WTC11 (cell line): ENCODE measurements at regions not wholly inside any gene's neighbourhood (a gene's known extent, or its start where the extent isn't known, plus 50 kb on each side); places are given as distances from the start of the nearest gene placed in this dataset.

Experiments used
- ATAC-seq: fragments of 200-7000 bp; cut with Tn5 transposase; 2 replicates; pipeline ENCODE4 v1.10.0; 2021; ENCODE audit warnings: mild to moderate bottlenecking, moderate library complexity
- CTCF ChIA-PET: fragments of 300-600 bp; sonication (Branson Sonifier 250); formaldehyde crosslinking; loops from one replicate; lab custom pipeline; 2021; ENCODE audit warnings: antibody characterized with exemption; lab: Charles Lee
- POLR2A ChIA-PET: fragments of 350-600 bp; sonication (Branson Sonifier 250); formaldehyde crosslinking; loops from one replicate; lab custom pipeline; 2021; ENCODE audit warnings: antibody characterized with exemption; lab: Charles Lee
- DNase-seq: peaks from one replicate; pipeline ENCODE4 v3.0.0; 2021; ENCODE audit warnings: low spot score
- H3K27ac Mint-ChIP-seq: 2 replicates; pipeline ENCODE4 v1.8.0; 2021; ENCODE audit warnings: mixed read lengths
- H3K27me3 Mint-ChIP-seq: 2 replicates; pipeline ENCODE4 v1.8.0; 2021; ENCODE audit warnings: low read depth, mild to moderate bottlenecking, moderate library complexity, mixed read lengths
- H3K36me3 Mint-ChIP-seq: 2 replicates; pipeline ENCODE4 v1.8.0; 2021; ENCODE audit warnings: mixed read lengths
- H3K4me1 Mint-ChIP-seq: 2 replicates; pipeline ENCODE4 v1.8.0; 2022; ENCODE audit warnings: mixed read lengths
- H3K4me3 Mint-ChIP-seq: 2 replicates; pipeline ENCODE4 v1.8.0; 2021; ENCODE audit warnings: mild to moderate bottlenecking, moderate library complexity, mixed read lengths
- H3K9me3 Mint-ChIP-seq: 2 replicates; pipeline ENCODE4 v1.8.0; 2021; ENCODE audit warnings: mixed read lengths
- ATF6 ChIP-seq: sonication (generic); formaldehyde crosslinking; IDR thresholded peaks from 2 replicates; pipeline ENCODE4 v1.8.1; 2023; ENCODE audit warnings: mild to moderate bottlenecking, missing genetic modification reagents
- CDX4 ChIP-seq: fragments of 250-450 bp; sonication (Bioruptor Pico); IDR thresholded peaks from 2 replicates; pipeline ENCODE4 v1.9.0; 2021; ENCODE audit warnings: moderate library complexity, mild to moderate bottlenecking, inconsistent platforms, borderline replicate concordance
- CREB1 ChIP-seq: sonication (generic); formaldehyde crosslinking; IDR thresholded peaks from 2 replicates; pipeline ENCODE4 v1.8.0; 2023; ENCODE audit warnings: mild to moderate bottlenecking, missing genetic modification reagents
- ESRRA ChIP-seq: sonication (generic); formaldehyde crosslinking; IDR thresholded peaks from 2 replicates; pipeline ENCODE4 v1.8.1; 2022; ENCODE audit warnings: mild to moderate bottlenecking, missing genetic modification reagents, borderline replicate concordance
- FOXK1 ChIP-seq: sonication (generic); formaldehyde crosslinking; IDR thresholded peaks from 2 replicates; pipeline ENCODE4 v1.8.0; 2022; ENCODE audit warnings: mild to moderate bottlenecking, moderate library complexity, missing genetic modification reagents
- GABPB1 ChIP-seq: sonication (generic); formaldehyde crosslinking; IDR thresholded peaks from 2 replicates; pipeline ENCODE4 v1.8.1; 2023; ENCODE audit warnings: mild to moderate bottlenecking, missing genetic modification reagents
- GRHL2 ChIP-seq: fragments of 250-450 bp; sonication (Bioruptor Pico); IDR thresholded peaks from 2 replicates; pipeline ENCODE4 v1.8.0; 2022; ENCODE audit warnings: mild to moderate bottlenecking, moderate library complexity; ENCODE audit not compliant: insufficient replicate concordance, severe bottlenecking
- HMGA2 ChIP-seq: fragments of 250-450 bp; sonication (Bioruptor Pico); IDR thresholded peaks from 2 replicates; pipeline ENCODE4 v1.4.0; 2021; ENCODE audit warnings: mild to moderate bottlenecking, moderate library complexity
- IRF1 ChIP-seq: sonication (generic); formaldehyde crosslinking; IDR thresholded peaks from 2 replicates; pipeline ENCODE4 v1.8.0; 2023; ENCODE audit warnings: missing genetic modification reagents
- MLX ChIP-seq: sonication (generic); formaldehyde crosslinking; IDR thresholded peaks from 2 replicates; pipeline ENCODE4 v1.8.1; 2023; ENCODE audit warnings: mild to moderate bottlenecking, missing genetic modification reagents, moderate library complexity
- NFATC4 ChIP-seq: fragments of 250-450 bp; sonication (Bioruptor Pico); IDR thresholded peaks from 2 replicates; pipeline ENCODE4 v1.9.0; 2021; ENCODE audit warnings: mild to moderate bottlenecking
- NFYB ChIP-seq: sonication (generic); formaldehyde crosslinking; conservative IDR thresholded peaks from 2 replicates; pipeline ENCODE4 v1.8.0; 2022; ENCODE audit warnings: low read depth, missing genetic modification reagents
- NR3C1 ChIP-seq: sonication (generic); formaldehyde crosslinking; conservative IDR thresholded peaks from 2 replicates; pipeline ENCODE4 v1.8.1; 2023; ENCODE audit warnings: low read depth, mild to moderate bottlenecking, missing genetic modification reagents
- ZNF317 ChIP-seq: sonication (generic); formaldehyde crosslinking; IDR thresholded peaks from 2 replicates; pipeline ENCODE4 v1.8.1; 2023; ENCODE audit warnings: low read depth, mild to moderate bottlenecking, moderate library complexity, missing genetic modification reagents, borderline replicate concordance
- ZNF396 ChIP-seq: fragments of 250-450 bp; sonication (Bioruptor Pico); IDR thresholded peaks from 2 replicates; pipeline ENCODE4 v1.8.0; 2021; ENCODE audit warnings: mild to moderate bottlenecking, moderate library complexity, borderline replicate concordance
- ZNF416 ChIP-seq: fragments of 250-450 bp; sonication (Bioruptor Pico); IDR thresholded peaks from 2 replicates; pipeline ENCODE4 v1.9.0; 2021; ENCODE audit warnings: mild to moderate bottlenecking, inconsistent platforms
- ZSCAN18 ChIP-seq: fragments of 250-450 bp; sonication (Bioruptor Pico); IDR thresholded peaks from 2 replicates; pipeline ENCODE4 v2.1.2; 2022; ENCODE audit warnings: mild to moderate bottlenecking, moderate library complexity
- TF ChIP-seq, protein P1 (sequence below): sonication (generic); formaldehyde crosslinking; IDR thresholded peaks from 2 replicates; pipeline ENCODE4 v1.8.1; 2022; ENCODE audit warnings: low read depth, missing genetic modification reagents, borderline replicate concordance
- TF ChIP-seq, protein P2 (sequence below): fragments of 250-450 bp; sonication (Bioruptor Pico); conservative IDR thresholded peaks from 2 replicates; pipeline ENCODE4 v1.9.0; 2021; ENCODE audit warnings: mild to moderate bottlenecking
- TF ChIP-seq, protein P3 (sequence below): fragments of 250-450 bp; sonication (Bioruptor Pico); IDR thresholded peaks from 2 replicates; pipeline ENCODE4 v1.8.0; 2021; ENCODE audit warnings: mild to moderate bottlenecking

DNA sequence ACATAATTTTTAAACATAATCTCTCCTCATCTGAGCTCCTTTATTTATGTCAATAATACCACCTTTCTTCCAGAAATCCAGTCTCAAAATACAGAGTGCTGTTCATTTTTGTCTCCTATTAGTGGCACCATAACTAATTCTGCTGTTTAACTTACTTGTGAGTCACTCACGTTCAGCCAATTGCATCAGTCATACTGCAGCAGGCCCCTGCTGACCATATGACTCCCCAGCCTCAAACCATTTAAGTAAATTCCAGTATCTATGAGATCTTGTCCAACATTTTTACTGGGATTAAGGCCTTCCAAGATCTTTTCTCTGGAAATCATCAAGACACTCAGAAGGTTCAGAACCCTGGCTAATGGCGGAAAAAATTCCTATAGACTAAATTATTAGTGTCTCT is 982.2 kb upstream of the MAP3K7 start (continued):
- TF ChIP-seq NFATC4 (CRISPR knock-in tag), result no peak
- no peak for TF ChIP-seq HMGA2 (CRISPR knock-in tag)

- no peaks in the 10 kb centered on the region for H3K36me3 Mint-ChIP-seq
- H3K27me3 Mint-ChIP-seq, result no peaks in the 10 kb centered on the region
- peaks cover 8% of the 10 kb centered on the region for H3K9me3 Mint-ChIP-seq
- TF ChIP-seq GABPB1 (no peak), GRHL2 (CRISPR knock-in tag) (no peak), ZNF396 (CRISPR knock-in tag) (no peak)
- TF ChIP-seq, all 79 proteins: peak for 0
- Mint-ChIP-seq H3K27ac (no peak overlapping the region), H3K4me3 (no peak overlapping the region), H3K4me1 (no peaks in the 10 kb centered on the region)
- POLR2A ChIA-PET, result no interaction called here
- ATAC-seq (no peak), DNase-seq (no peak)
- CTCF ChIA-PET, result no interaction called here
Measured at GRCh38 chr6:91566467-91566866, 979.6 kb upstream of the MAP3K7 start.

- ChIA-PET POLR2A (no interaction called here), CTCF (no interaction called here)
- H3K9me3 Mint-ChIP-seq, result peaks cover 18% of the 10 kb centered on the region
- no peak overlapping the region for H3K27ac Mint-ChIP-seq
- ATAC-seq (no peak), DNase-seq (no peak)
- TF ChIP-seq MLX (CRISPR knock-in tag) (no peak), HMGA2 (CRISPR knock-in tag) (no peak), ESRRA (CRISPR knock-in tag) (no peak), ATF6 (CRISPR knock-in tag) (no peak), ZSCAN18 (CRISPR knock-in tag) (no peak), ZNF416 (CRISPR knock-in tag) (no peak), NFYB (no peak), FOXK1 (CRISPR knock-in tag) (no peak), IRF1 (CRISPR knock-in tag) (no peak), ZNF317 (CRISPR knock-in tag) (no peak), GRHL2 (CRISPR knock-in tag) (no peak), NR3C1 (no peak), CDX4 (CRISPR knock-in tag) (no peak), CREB1 (no peak)
- TF ChIP-seq, protein P1, sequence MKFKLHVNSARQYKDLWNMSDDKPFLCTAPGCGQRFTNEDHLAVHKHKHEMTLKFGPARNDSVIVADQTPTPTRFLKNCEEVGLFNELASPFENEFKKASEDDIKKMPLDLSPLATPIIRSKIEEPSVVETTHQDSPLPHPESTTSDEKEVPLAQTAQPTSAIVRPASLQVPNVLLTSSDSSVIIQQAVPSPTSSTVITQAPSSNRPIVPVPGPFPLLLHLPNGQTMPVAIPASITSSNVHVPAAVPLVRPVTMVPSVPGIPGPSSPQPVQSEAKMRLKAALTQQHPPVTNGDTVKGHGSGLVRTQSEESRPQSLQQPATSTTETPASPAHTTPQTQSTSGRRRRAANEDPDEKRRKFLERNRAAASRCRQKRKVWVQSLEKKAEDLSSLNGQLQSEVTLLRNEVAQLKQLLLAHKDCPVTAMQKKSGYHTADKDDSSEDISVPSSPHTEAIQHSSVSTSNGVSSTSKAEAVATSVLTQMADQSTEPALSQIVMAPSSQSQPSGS (CRISPR knock-in tag), result no peak
- TF ChIP-seq, protein P2, sequence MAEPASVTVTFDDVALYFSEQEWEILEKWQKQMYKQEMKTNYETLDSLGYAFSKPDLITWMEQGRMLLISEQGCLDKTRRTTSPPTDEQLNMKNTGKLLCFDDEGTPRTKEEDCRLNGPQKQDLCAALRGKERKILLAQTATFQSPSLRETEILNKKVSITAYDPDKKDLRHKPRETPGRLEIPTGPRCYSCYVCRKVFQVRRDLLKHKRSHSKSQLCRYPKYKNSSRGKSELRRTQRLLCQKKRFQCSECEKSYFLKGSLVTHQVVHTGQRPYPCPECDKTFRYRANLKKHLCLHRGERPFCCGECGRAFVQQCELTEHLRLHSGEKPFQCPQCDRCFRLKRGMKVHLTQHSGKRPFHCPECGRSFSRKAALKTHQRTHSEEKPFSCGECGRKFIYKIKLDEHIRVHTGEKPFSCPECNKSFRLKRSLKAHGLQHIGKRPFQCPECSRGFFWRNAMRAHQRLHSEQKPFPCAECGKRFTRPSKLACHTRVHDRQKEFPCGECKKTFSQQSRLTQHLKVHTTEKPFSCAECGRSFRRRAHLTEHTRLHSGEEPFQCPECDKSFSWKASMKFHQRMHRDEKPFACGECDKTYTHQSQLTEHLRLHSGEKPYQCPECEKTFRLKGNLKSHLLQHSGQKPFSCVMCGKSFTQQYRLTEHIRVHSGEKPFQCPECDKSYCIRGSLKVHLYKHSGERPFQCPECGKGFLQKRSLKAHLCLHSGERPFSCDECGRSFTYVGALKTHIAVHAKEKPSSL (CRISPR knock-in tag), result no peak
- TF ChIP-seq, protein P3, sequence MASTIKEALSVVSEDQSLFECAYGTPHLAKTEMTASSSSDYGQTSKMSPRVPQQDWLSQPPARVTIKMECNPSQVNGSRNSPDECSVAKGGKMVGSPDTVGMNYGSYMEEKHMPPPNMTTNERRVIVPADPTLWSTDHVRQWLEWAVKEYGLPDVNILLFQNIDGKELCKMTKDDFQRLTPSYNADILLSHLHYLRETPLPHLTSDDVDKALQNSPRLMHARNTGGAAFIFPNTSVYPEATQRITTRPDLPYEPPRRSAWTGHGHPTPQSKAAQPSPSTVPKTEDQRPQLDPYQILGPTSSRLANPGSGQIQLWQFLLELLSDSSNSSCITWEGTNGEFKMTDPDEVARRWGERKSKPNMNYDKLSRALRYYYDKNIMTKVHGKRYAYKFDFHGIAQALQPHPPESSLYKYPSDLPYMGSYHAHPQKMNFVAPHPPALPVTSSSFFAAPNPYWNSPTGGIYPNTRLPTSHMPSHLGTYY (CRISPR knock-in tag), result no peak
- no peak overlapping the region for H3K4me3 Mint-ChIP-seq
- H3K27me3 Mint-ChIP-seq, result no peaks in the 10 kb centered on the region
- no peaks in the 10 kb centered on the region for H3K4me1 Mint-ChIP-seq
- H3K36me3 Mint-ChIP-seq, result peaks cover 6% of the 10 kb centered on the region
Measured at GRCh38 chr6:91565207-91565606, 978.3 kb upstream of the MAP3K7 start.
